HL-60/S4 (cell line): ENCODE measurements at regions not wholly inside any gene's neighbourhood (a gene's known extent, or its start where the extent isn't known, plus 50 kb on each side); places are given as distances from the start of the nearest gene placed in this dataset.

Experiments used
- in situ Hi-C: fragments of 300-500 bp; cut with MboI; formaldehyde crosslinking; loops from 2 replicates; pipeline ENCODE4 v1.14.3; 2022; ENCODE audit warnings: low sequenced_read_pairs

DNA sequence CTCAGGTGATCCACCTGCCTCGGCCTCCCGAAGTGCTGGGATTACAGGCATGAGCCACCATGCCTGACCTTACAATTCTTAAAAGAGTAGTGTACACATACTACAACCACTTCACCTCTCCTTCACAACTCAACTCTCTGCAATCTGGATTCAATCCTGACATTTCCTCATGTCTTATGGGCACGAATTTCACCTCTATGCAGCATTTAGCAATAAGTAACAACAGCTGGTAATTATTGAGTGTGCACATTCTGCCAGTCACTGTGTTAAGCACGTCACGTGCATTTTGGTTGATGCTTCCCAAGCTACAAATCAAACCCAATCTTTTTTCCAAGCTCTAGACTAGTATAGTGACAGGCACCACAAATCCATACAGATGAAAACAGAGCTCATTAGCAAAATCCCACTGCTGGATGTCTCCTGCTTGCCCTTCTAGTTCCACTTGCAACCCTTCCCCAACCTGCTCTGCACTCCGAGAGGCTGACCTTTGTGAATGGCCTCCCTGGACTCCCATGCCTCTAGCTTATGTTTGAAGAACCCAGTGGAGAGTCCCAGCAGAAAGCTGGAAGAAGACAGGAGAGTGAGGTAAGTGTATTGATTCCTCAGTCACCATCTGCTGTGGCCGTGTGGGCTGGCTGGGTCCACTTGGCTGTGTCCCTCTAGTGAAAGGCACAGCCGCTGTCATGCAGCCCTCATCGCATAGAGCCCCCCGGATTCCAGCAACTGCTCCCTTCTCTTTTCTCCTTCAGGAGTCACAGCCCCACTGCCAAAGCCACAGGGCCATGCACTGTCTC lies 176.5 kb downstream of the MEX3B start:
- in situ Hi-C loops: no loop called here

DNA sequence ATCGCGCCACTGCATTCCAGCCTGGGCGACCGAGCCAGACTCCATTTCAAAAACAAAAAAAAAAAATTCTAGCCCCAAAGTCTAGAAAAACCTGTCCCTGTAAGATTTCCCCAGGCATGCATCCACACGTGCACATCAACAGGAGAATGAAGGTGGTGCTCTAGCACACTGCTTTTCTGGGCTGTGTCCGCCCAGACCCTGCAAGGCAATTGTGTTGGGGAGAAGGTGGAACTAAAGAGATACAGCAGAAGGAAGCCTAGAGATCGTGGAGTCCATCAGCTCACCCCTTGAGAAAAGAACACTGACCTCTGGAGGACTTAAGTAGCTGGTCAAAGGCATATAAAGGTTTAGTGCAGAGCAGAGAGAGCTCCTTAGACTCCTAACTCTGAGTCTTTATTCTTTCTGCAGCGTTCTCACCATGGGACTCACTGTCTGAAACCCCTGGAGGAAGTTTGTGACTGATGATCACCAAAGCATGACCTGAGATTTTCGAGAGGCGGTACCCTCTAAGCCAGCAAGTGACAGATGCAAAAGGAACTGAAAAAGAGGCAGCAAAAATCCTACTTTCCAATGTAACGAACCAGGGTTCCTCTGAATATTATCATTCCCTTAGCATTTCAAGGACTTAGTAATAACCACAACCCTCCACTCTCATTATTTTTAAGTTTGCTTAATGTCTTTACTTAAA lies 179.8 kb downstream of the MEX3B start:
- in situ Hi-C loops: no loop called here

DNA sequence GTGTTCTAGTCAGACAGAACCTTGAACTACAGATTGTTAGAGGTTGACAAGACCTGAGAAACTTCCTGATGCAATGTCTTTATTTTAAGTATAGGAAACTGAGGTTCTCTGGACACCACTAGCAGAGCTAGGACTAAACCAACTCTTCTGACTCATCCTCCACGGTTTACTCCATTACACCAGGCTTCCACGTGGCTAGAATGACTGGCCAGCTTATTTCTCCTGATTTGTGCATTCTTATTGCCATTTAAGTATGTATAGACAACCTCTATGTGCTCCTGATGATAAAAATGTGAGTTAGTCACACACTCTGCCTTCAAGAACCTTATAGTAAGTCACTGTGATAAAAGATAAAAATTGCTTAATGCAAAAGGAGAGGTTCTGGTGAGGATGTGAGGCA lies 182.7 kb downstream of the MEX3B start:
- in situ Hi-C loops: no loop called here

DNA sequence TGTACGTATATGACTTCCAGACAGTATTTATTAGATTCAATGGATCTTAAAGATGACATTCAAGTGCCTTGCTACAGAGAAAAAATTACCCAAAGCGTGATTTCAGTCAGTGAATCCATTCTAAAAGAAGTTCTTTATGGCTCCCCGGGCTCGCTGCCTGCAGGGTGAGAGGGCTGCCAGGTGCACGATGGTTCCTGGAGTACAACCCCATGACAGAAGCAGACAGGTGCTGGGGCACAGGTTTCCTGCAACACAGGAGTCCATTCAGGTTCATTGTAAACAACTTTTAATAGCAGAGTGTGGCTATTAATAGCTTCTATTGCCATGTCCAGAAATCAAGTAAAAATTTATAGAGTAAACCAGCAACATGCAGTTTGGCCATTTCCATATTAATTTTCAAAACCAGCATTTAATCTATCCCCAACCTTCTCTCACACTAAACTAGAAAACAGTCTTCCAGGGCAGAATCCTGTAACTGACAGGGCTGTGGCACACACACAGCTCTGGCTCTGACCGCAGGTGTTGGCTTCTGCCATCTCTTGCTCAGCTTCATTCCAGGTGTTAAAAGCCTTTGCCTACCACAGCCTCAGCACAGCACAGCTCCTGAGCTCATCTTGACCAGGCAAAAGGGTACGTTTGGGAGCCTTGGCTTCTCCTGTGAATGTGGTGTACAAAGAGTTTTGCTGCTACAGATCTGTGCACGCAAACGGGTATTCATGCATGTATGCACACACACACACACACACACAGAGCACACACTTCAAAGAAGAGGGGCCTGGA lies 185.9 kb downstream of the MEX3B start:
- in situ Hi-C loops: no loop called here

DNA sequence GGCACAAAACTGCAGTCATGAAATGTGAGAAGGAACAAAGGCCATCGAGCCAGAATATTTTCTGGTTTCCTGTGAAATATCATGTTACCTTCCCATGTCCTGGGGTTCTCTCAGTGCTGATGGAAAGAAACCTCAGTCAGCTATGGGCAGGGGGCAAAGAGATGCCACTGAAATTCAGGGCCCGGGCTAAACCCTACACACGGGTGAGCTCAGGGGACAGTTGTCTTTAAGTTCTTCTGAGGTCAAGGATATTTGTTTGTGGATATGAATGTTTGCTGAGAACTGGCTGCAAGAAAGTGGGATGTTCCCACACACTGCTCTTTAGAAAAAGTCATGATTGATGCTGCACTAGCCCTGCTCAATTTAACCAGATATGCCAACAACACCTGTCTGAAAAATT lies 187.2 kb downstream of the MEX3B start:
- in situ Hi-C loops: no loop called here

DNA sequence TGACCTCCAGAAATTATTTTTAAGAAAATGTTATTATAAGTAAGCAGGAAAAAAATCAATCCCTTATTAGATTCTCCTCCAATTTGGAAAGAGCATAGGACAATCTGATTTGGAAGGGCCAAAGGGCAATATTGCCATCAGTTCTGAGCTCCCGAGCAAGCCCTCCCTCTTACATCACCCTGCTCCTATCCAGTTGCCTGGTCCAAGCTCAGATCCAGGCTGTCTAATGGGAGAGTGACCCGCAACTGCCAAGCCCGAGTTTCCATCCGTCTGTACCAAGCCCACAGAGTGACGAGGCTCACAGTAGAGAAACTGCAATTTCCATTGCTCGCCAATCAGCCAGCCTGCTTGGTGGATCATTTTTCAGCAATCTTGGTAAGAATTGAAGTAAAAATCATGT lies 187.7 kb downstream of the MEX3B start:
- in situ Hi-C loops: no loop called here

DNA sequence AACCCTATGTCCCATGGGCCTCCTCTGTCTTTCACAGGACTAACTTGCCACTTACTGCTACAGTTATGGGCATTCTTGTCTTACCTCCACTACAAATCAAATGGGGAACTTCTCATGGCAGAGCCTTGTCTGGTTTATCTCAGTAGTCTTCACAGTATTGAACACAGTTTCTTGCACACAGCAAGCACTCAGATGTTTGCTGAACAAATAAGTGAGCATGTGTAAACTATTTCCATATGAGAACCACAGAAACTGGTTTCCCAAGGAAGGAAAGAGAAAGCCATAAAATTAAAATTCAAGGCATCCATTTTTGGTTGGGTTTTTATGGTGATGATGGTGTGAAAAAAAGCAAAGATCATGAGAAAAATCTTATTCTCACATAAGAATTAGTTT lies 189.2 kb downstream of the MEX3B start:
- in situ Hi-C loops: no loop called here

DNA sequence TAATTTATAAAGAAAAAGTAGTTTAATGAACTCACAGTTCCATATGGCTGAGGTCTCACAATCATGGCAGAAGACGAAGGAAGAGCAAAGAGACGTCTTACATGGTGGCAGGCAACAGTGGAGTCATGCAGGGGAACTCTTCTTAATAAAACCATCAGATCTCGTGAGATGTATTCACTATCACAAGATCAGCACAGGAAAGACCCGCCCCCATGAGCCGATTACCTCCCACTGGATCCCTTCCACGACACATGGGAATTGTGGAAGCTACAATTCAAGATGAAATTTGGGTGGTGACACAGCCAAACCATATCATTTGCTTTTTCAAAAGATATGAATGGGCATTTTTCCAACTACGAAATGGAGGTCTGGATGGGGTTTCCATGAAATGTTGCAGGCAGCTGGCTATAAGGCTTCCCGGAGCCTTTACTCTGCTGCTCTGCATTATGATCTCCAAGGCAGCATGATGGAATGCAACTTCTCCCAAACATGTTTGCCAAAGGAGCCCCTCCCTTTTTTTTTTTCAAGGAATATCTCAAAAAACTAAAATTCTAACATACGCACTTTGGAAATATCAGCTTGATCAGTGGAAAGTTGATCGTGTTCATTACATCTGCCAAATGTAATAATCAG lies 189.7 kb downstream of the MEX3B start:
- in situ Hi-C loops: no loop called here

DNA sequence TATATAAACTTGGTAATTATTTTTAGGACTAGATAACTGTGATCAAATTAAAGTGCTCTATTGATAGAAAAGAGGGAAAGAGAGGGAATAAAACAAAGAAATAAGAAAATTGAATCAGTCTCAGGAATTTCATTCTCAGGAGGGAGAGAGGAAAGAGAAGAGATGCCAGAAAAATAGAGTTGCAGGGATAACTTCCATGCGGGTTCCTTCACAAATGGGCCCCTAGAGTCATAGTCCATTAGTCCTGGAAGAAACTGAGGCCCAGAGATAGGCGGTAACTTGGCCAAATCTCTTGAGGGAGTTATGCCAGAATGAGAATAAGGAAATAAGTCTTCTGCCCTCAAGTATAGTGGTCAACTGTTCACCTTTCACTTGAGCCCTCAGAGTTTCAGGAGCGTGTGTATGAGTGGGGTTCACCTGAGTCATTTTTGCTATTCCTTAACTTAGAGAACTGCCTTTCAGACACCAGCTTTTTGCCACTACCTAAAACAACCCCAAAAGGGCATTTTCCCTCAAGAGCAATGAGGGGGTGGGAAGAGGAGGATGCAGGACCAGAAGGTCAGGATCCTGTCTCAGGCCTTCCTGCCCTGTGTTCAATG lies 192.6 kb downstream of the MEX3B start:
- in situ Hi-C loops: no loop called here

DNA sequence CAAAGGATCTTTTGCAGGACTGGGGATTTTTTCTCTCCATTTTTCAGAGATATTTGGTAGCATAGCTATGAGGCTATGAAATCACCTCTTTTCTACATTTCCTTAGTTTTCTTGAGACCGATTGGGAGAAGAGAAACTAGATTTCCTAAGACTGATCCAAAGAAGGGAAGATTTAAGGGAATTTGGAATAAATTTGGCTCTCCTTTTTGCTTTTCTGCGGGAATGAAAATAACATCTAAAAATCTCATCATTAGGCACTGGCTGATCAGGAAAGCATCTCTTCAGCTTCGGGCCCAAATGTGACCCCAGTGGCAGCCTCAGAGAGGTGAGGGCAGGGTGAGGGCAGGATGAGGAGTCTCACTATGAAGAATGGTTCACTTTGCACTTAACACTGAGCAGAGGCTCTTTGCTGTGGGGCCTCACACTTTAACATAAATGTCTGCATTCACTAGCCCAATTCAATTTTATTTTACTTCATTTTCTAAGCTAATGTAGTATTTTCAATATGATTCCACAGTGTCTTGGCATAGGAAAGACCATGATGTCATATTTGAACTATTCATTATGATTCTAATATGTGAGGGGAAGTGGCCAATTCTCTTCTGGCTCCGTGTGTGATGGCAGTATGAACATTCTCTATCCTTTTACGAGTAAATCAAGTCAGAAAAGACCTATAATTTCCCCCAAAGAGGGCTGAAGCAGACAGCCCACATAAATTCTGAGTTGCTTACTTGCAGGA lies 193.2 kb downstream of the MEX3B start:
- in situ Hi-C loops: no loop called here

DNA sequence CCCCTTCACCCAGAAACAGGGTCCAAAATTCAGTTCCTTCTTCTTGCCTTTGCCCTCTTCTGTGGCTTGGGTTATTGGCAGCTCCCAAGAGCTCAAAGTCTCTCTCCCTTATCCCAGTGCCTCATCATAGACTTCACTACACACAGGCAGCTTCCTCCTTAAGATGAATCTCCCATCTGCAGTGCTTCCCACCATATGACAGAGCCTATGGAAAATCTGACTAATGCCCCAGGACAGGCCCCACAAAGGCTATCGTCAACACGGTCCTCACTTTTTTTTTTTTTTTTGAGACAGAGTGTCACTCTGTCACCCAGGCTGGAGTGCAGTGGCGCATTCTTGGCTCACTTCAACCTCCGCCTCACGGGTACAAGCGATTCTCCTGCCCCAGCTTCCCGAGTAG lies 194.1 kb downstream of the MEX3B start:
- in situ Hi-C loops: no loop called here

DNA sequence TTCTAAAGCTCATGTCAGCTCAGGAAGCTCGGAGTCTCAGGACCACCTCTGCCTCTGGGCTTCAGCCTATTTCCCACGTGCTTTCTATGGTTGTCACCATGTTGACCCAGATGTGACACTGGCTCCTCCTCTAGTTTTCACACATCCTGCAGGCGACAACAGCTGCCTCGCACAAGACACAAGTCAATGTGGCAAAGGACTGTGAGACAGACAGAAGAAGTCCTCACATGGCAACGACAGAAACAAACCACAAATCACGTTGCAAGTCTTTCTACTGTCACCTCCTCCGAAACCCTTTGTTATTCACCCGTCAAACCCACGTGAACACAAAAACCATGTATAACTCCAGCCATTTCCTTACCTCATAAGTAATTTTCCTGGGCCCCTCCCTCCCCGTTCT lies 194.5 kb downstream of the MEX3B start:
- in situ Hi-C loops: no loop called here

DNA sequence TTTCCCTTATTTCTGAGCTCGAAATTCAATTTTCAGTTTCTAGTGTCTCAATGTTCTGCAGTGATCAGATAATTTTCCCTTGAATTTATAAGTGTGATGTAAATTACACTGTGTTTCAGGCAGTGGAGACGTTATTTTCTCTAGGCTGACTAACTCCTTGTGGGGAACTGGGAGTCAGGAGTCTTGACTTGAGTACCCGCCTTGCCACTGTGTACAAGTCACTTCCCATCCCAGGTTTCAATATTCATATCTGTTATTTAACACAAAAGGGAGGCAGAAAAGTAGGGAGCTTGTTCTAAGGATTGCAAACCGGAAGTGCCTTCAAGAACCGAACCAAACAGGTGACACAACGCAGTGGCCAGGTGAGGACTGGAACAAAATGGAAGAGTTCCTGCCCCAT lies 196.5 kb downstream of the MEX3B start:
- in situ Hi-C loops: no loop called here

DNA sequence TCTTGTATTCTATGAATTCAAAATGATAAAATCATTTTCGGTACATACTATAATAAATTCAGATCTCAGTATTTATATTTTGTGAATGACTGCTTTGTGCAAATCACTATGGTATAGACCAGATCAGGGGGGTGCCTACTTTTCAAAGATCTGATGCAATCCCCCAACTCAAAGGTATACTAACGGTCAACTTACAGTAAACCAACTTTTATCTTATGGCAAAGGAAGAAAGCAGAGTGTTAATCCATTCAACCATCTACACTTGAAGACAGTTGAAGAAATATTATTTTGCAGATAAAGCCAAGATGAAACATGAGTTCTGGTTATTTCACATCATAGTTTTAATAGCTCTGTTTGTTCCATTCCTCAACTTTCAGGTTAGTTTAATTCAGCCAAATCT lies 197.1 kb downstream of the MEX3B start:
- in situ Hi-C loops: no loop called here

DNA sequence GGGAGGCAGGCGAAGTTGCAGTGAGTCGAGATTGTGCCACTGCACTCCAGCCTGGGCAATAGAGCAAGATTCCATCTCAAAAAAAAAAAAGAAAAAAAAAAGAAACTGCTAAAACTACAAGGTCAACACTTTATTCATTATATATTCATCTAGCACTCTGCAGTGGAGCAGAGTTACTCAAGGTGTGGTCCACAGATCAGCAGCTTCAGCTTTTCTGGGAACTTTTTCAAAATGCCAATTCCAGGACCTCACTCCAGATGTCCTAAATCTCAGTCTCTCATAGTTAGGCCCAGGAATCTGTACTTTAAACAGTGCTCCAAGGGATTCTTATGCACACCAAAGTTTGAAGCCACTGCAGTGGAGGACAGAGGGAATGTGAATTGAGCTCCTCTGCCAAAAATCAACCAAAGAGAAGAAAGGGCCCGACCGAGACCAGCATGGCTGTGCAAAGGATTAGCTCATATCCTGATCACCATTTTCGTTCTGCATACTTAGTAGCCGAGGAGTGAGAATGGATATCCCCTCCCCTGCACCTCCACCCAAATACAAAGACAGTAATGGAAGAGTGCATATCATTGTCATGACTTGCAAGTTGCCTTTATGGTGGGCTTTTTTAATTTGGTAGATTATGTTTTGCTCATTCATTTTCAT lies 201.9 kb downstream of the MEX3B start:
- in situ Hi-C loops: no loop called here

DNA sequence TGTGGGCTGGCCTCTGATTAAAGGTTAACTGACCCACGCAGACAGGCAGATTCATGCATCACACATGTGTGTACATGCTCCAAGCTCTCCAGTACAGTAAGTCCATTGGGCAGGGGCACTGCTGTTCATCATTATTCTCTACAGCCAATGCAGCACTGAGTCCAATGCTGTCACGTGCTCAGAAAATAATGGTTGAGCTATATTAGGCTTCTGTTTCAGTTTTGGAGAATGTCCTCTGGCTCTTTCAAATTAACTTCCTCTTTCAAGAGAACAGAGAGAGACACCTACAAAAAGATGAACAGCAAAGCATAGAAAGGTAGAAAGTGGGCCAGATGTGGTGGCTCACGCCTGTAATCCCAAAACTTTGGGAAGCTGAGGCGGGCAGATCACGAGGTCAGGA lies 202.6 kb downstream of the MEX3B start:
- in situ Hi-C loops: no loop called here

DNA sequence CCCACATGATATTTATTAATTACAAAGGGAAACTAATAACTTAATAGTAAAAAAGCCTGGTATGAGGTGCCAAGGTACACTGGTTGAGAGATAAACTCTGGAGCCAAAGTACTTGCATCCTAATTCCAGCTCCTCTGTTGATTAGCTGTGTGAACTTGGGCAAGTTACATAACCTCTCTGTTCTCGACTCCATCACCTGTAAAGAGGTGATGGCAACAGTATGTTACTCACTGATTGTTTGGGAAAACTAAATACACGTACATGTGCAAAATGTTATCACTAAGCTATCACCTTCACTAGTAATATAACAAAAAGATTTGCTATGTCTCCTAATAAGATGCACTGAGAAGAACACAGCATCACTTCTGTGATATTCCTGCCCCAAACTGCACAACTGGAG lies 206.4 kb downstream of the MEX3B start:
- in situ Hi-C loops: no loop called here

DNA sequence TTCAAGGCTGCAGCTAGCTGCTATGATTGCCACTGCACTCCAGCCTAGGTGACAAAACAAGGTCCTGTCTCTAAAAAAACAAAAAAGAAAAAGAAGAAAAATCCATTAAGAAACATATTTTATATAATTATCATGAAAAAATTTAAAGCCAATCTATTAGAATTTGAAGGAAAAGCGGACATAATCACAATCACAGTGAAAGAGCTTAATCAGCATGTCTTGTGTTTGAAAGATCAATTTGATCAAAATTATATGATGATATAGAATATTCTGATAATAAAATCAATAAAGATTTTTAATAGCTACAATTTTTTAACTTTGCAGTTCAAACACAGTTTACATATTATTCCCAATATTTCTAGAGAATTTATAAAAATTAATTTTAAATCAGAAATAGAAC lies 210.1 kb downstream of the MEX3B start:
- in situ Hi-C loops: no loop called here

DNA sequence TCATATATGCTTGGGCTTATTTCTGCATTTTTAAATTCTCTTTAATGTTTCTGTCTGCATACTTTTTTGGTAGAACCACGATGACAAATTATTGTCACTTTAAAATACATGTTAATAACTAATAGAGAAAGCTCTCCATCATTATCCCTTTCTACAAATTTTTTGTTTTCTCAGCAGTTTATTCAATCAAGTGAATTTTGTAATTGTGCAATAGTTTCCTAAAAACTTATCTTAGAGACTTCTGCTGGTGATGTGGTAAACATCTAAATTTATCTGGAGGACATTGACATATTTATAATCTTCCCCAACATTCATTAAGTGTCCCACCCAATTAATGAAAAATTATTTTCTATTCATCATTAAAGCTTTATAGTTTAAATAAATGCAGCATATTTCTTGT lies 215.3 kb downstream of the MEX3B start:
- in situ Hi-C loops: no loop called here

DNA sequence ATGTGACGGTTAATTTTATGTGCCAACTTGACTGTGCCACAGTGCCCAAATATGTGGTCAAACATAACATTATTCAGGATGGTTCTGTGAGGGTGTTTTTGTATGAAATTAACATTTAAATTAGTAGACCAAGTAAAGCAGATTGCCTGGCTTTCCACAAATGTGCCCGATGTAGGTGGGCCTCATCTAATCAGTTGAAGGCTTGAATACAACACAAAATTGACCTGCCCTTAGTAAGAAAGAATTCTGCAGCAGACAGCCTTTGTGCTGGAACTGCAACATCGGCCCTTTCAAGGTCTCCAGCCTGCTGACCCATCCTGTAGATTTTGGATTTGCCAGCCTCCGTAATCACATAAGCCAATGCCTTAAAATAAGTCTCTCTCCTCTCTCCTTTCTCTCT lies 215.9 kb downstream of the MEX3B start:
- in situ Hi-C loops: no loop called here
